GM12878 (cell line): ENCODE measurements at regions not wholly inside any gene's neighbourhood (a gene's known extent, or its start where the extent isn't known, plus 50 kb on each side); places are given as distances from the start of the nearest gene placed in this dataset.

Experiments used
- ATAC-seq: fragments of 200-7000 bp; cut with Tn5 transposase; 3 replicates; pipeline ENCODE4 v1.9.1; 2020; ENCODE audit warnings: mild to moderate bottlenecking, moderate library complexity
- BruUV-seq: library from RNA; stranded (reverse); fragments of 400-500 nt; replicated peaks from 2 replicates; lab custom pipeline; 2021; lab: Mats Ljungman, UMichigan
- CTCF ChIA-PET: fragments of 300-600 bp; sonication (Branson Sonifier 250); formaldehyde crosslinking; extraction: SDS; loops from one replicate; lab custom pipeline; 2021; ENCODE audit warnings: inconsistent platforms; lab: Yijun Ruan, JAX
- POLR2A ChIA-PET: fragments of 350-600 bp; formaldehyde crosslinking; extraction: SDS; loops from one replicate; lab custom pipeline; 2021; ENCODE audit warnings: inconsistent platforms; lab: Charles Lee
- RAD21 ChIA-PET: fragments of 300-600 bp; sonication (Branson Sonifier 250); formaldehyde crosslinking; loops from one replicate; lab custom pipeline; 2023; ENCODE audit warnings: antibody characterized with exemption; ENCODE audit not compliant: unreplicated experiment; lab: Charles Lee
- SMC1A ChIA-PET: fragments of 300-600 bp; sonication (Branson Sonifier 250); formaldehyde crosslinking; loops from one replicate; lab custom pipeline; 2023; ENCODE audit not compliant: unreplicated experiment, uncharacterized antibody; lab: Charles Lee
- DNase-seq: peaks from one replicate; pipeline ENCODE4 v3.0.0-alpha.2; 2011; ENCODE audit warnings: low read depth, low spot score
- FAIRE-seq: peaks from 3 replicates; lab custom pipeline; 2011; peaks lifted over from hg19 to GRCh38; lab: Jason Lieb, UNC
- H2AFZ ChIP-seq: 2 replicates; pipeline ENCODE4 v1.6.0; 2011; ENCODE audit warnings: low read depth, low read length, control low read depth; ENCODE audit not compliant: control insufficient read depth
- H3K27ac ChIP-seq: 2 replicates; pipeline ENCODE4 v1.5.1; 2011; ENCODE audit warnings: control low read depth; ENCODE audit not compliant: control insufficient read depth, insufficient read depth
- H3K27me3 ChIP-seq, 2 experiments: replicated peaks in 1 of 2; 2 replicates each; pipeline versions ENCODE4 v1.6.0 to v1.6.1; 2011; ENCODE audit warnings: low read length in 1 of 2; ENCODE audit not compliant: control insufficient read depth in 2 of 2, insufficient read depth in 2 of 2
- H3K36me3 ChIP-seq, 2 experiments: 2 replicates each; pipeline ENCODE4 v1.5.1; 2011; ENCODE audit warnings: low read length in 1 of 2; ENCODE audit not compliant: control insufficient read depth in 2 of 2, insufficient read depth in 2 of 2
- H3K4me1 ChIP-seq: 2 replicates; pipeline ENCODE4 v1.6.1; 2011; ENCODE audit warnings: mild to moderate bottlenecking, low read length, moderate library complexity, mixed read lengths; ENCODE audit not compliant: control insufficient read depth, insufficient read depth
- H3K4me2 ChIP-seq: 2 replicates; pipeline ENCODE4 v1.6.0; 2011; ENCODE audit warnings: control low read depth; ENCODE audit not compliant: control insufficient read depth, insufficient read depth
- H3K4me3 ChIP-seq: fragments of 200-600 bp; sonication (generic); 2 replicates; pipeline ENCODE4 v1.5.1; 2016
- H3K79me2 ChIP-seq: 2 replicates; pipeline ENCODE4 v1.6.0; 2011; ENCODE audit warnings: low read length; ENCODE audit not compliant: control insufficient read depth, insufficient read depth
- H3K9ac ChIP-seq: 2 replicates; pipeline ENCODE4 v1.8.0; 2011; ENCODE audit warnings: low read length, control low read depth, mixed read lengths; ENCODE audit not compliant: control insufficient read depth, insufficient read depth
- H3K9me3 ChIP-seq: replicated peaks from 3 replicates; pipeline ENCODE4 v1.5.1; 2011; ENCODE audit warnings: mild to moderate bottlenecking, low read length; ENCODE audit not compliant: control insufficient read depth, insufficient read depth
- H4K20me1 ChIP-seq: 2 replicates; pipeline ENCODE4 v1.6.0; 2011; ENCODE audit not compliant: control insufficient read depth, insufficient read depth
- BRCA1 ChIP-seq: IDR thresholded peaks from 2 replicates; pipeline ENCODE4 v1.6.1; 2011; ENCODE audit warnings: low read depth, low read length, improper control_type of control experiment
- ELK1 ChIP-seq: IDR thresholded peaks from 2 replicates; pipeline ENCODE4 v1.6.1; 2012; ENCODE audit warnings: low read depth, low read length, improper control_type of control experiment
- LARP7 ChIP-seq: fragments of 450-650 bp; IDR thresholded peaks from 2 replicates; pipeline ENCODE4 v1.6.1; 2017; ENCODE audit warnings: mild to moderate bottlenecking
- NBN ChIP-seq: fragments of 450-650 bp; IDR thresholded peaks from 2 replicates; pipeline ENCODE4 v1.6.1; 2016
- POLR2AphosphoS2 ChIP-seq: IDR thresholded peaks from 2 replicates; pipeline ENCODE4 v1.6.1; 2011; ENCODE audit warnings: low read depth, mild to moderate bottlenecking, low read length, improper control_type of control experiment, moderate library complexity
- RB1 ChIP-seq: fragments of 450-650 bp; formaldehyde crosslinking; IDR thresholded peaks from 2 replicates; pipeline ENCODE4 v1.6.1; 2017; ENCODE audit warnings: mild to moderate bottlenecking, borderline replicate concordance
- WGBS: methylation state at CpG from one replicate; pipeline ENCODE4 v1.1.6; 2016; ENCODE audit warnings: low lambda C conversion rate; ENCODE audit not compliant: insufficient replicate concordance, insufficient coverage; ENCODE audit errors: missing lambda C conversion rate; 5-methylcytosine and 5-hydroxymethylcytosine counted together
- in situ Hi-C: fragments of 300-500 bp; cut with MboI; formaldehyde crosslinking; loops from 9 replicates; pipeline ENCODE4 v1.14.3; 2018; ENCODE audit warnings: mixed read lengths
- intact Hi-C: fragments of 100-400 bp; cut with micrococcal nuclease; formaldehyde crosslinking; loops from one replicate; pipeline ENCODE4 v1.14.2; 2022; ENCODE audit not compliant: unreplicated experiment
- TF ChIP-seq, protein P1 (sequence below): fragments of 450-650 bp; formaldehyde crosslinking; IDR thresholded peaks from 2 replicates; pipeline ENCODE4 v1.4.0; 2020; ENCODE audit warnings: mild to moderate bottlenecking, moderate library complexity

DNA sequence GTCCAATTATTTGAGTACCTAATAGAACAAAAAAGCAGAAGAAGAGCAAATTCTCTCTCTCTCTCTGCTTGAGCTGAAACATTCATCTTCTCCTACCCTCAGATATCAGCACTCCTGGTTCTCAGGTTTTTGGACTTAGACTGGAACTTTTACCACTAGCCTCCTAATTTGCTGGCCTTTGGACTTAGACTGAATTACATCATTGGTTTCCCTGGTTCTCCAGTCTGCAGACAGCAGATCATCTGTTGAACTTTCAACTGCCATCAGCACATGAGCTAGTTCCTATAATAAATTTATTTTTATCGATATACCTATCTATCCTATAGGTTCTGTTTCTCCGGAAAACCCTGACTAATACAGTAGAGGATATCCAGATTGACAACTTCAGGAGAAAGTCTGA lies 208.9 kb upstream of the GAS1 start:
- intact Hi-C loops (no loop called here), in situ Hi-C loops (no loop called here)
- BruUV-seq = no TSS peak
- Histone ChIP-seq H3K79me2 (no peaks in the 10 kb centered on the region), H3K4me1 (no peaks in the 10 kb centered on the region; the same call in 1 of the 2 replicates), H3K4me2 (no peak overlapping the region), H2AFZ (no peak overlapping the region), H3K27ac (no peak overlapping the region), H3K27me3 (no peaks in the 10 kb centered on the region; a peak in 2 of 4 replicates), H3K9ac (no peak overlapping the region), H3K4me3 (no peak overlapping the region), H3K36me3 (no peaks in the 10 kb centered on the region), H4K20me1 (no peaks in the 10 kb centered on the region), H3K9me3 (no peaks in the 10 kb centered on the region)
- no peak for DNase-seq
- TF ChIP-seq NBN = no peak
- FAIRE-seq = no peak
- ATAC-seq = no peak
- ChIA-PET SMC1A (interaction anchor here (1.4 kb wide), 1 partner anchor 11 kb away, joined by 3 read pairs; no protein-coding TSS in a partner anchor), POLR2A (no interaction called here), CTCF (no interaction called here), RAD21 (no interaction called here)
- 76% methylated on average over 2 of the region's 2 CpGs for WGBS

DNA sequence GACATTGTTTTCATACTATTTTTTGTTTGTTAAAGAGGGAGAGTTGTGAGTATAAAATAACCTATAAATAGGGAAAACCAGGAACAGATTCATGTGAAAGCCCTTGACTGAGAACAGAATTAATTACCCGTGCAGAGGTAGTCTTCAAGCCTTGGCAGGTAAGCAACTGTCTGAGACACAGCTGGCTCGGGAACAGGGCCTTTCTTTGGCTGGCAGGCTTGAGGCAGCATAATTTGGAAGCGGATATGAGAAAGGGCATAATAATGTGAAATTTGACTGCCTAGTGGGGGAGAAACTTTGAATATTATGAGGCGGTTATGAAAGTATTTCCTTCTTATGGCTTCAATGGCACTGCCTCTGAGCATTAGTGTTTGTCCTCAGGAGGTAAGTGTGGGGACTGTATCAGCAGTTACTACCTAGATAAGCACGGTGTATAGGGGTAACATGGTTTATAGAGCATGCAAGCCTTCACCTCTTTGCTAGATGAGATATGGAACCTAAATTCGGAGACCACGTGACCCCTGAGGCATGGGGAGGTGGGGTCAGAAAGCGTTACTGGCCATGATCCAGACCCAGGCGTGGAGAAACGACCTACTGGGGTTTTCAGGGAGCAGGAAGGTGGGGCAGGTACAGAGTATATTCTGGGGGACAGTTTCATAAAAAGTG lies 210.2 kb upstream of the GAS1 start:
- no peak for DNase-seq
- Histone ChIP-seq H3K4me1 (no peaks in the 10 kb centered on the region; the same call in 1 of the 2 replicates), H4K20me1 (no peaks in the 10 kb centered on the region), H3K9ac (no peak overlapping the region), H3K9me3 (no peaks in the 10 kb centered on the region), H3K27me3 (no peaks in the 10 kb centered on the region), H3K27ac (no peak overlapping the region), H3K4me2 (no peak overlapping the region), H3K36me3 (no peaks in the 10 kb centered on the region), H2AFZ (no peak overlapping the region), H3K79me2 (no peaks in the 10 kb centered on the region), H3K4me3 (no peak overlapping the region)
- CTCF ChIA-PET = no interaction called here
- in situ Hi-C loops (no loop called here), intact Hi-C loops (no loop called here)
- POLR2A ChIA-PET = interaction anchor here (0.6 kb wide), 1 partner anchor 24 kb away, joined by 5 read pairs; no protein-coding TSS in a partner anchor
- no peak for ATAC-seq
- BruUV-seq = no TSS peak
- RAD21 ChIA-PET = no interaction called here
- SMC1A ChIA-PET = no interaction called here
- no peak for FAIRE-seq
- 21% methylated on average over 10 of the region's 10 CpGs for WGBS
- TF ChIP-seq BRCA1 (no peak), ELK1 (no peak), LARP7 (no peak), RB1 (no peak), NBN (no peak), POLR2AphosphoS2 (no peak)
- TF ChIP-seq, protein P1, sequence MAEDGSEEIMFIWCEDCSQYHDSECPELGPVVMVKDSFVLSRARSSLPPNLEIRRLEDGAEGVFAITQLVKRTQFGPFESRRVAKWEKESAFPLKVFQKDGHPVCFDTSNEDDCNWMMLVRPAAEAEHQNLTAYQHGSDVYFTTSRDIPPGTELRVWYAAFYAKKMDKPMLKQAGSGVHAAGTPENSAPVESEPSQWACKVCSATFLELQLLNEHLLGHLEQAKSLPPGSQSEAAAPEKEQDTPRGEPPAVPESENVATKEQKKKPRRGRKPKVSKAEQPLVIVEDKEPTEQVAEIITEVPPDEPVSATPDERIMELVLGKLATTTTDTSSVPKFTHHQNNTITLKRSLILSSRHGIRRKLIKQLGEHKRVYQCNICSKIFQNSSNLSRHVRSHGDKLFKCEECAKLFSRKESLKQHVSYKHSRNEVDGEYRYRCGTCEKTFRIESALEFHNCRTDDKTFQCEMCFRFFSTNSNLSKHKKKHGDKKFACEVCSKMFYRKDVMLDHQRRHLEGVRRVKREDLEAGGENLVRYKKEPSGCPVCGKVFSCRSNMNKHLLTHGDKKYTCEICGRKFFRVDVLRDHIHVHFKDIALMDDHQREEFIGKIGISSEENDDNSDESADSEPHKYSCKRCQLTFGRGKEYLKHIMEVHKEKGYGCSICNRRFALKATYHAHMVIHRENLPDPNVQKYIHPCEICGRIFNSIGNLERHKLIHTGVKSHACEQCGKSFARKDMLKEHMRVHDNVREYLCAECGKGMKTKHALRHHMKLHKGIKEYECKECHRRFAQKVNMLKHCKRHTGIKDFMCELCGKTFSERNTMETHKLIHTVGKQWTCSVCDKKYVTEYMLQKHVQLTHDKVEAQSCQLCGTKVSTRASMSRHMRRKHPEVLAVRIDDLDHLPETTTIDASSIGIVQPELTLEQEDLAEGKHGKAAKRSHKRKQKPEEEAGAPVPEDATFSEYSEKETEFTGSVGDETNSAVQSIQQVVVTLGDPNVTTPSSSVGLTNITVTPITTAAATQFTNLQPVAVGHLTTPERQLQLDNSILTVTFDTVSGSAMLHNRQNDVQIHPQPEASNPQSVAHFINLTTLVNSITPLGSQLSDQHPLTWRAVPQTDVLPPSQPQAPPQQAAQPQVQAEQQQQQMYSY (CRISPR knock-in tag) = no peak
